UCSD-AML1 (cell line): ENCODE measurements at regions not wholly inside any gene's neighbourhood (a gene's known extent, or its start where the extent isn't known, plus 50 kb on each side); places are given as distances from the start of the nearest gene placed in this dataset.

Experiments used
- DNase-seq: peaks from one replicate; lab custom pipeline; 2025; ENCODE audit not compliant: unreplicated experiment; lab: John Stamatoyannopoulos, UW

- no peak for DNase-seq
Measured at GRCh38 chr13:84405286-84405685, 523.0 kb upstream of the SLITRK1 start.

- no peak for DNase-seq
Measured at GRCh38 chr13:84400706-84401105, 518.4 kb upstream of the SLITRK1 start.

- DNase-seq, result no peak
Measured at GRCh38 chr13:84399320-84400085, 517.2 kb upstream of the SLITRK1 start.

- no peak for DNase-seq
Measured at GRCh38 chr13:84393981-84394625, 511.8 kb upstream of the SLITRK1 start.

- DNase-seq, result no peak
Measured at GRCh38 chr13:84380866-84381265, 498.6 kb upstream of the SLITRK1 start.

GRCh38 chr13:84377106-84377505 is 494.8 kb upstream of the SLITRK1 start:
- DNase-seq, result no peak

- no peak for DNase-seq
Measured at GRCh38 chr13:84366506-84366905, 484.2 kb upstream of the SLITRK1 start.

- no peak for DNase-seq
Measured at GRCh38 chr13:84362777-84363176, 480.5 kb upstream of the SLITRK1 start.

GRCh38 chr13:84360822-84361221 is 478.5 kb upstream of the SLITRK1 start:
- no peak for DNase-seq

GRCh38 chr13:84358601-84359000 is 476.3 kb upstream of the SLITRK1 start:
- DNase-seq, result no peak

- no peak for DNase-seq
Measured at GRCh38 chr13:84352946-84353345, 470.7 kb upstream of the SLITRK1 start.

- DNase-seq, result no peak
Measured at GRCh38 chr13:84339456-84339855, 457.2 kb upstream of the SLITRK1 start.

GRCh38 chr13:84332346-84332745 is 450.1 kb upstream of the SLITRK1 start:
- no peak for DNase-seq

- no peak for DNase-seq
Measured at GRCh38 chr13:84315527-84315926, 433.3 kb upstream of the SLITRK1 start.

- DNase-seq, result no peak
Measured at GRCh38 chr13:84303035-84303434, 420.8 kb upstream of the SLITRK1 start.

- DNase-seq, result no peak
Measured at GRCh38 chr13:84297251-84297650, 415.0 kb upstream of the SLITRK1 start.

GRCh38 chr13:84296401-84296800 is 414.1 kb upstream of the SLITRK1 start:
- DNase-seq, result no peak

GRCh38 chr13:84294576-84294975 is 412.3 kb upstream of the SLITRK1 start:
- DNase-seq, result no peak

GRCh38 chr13:84290386-84290785 is 408.1 kb upstream of the SLITRK1 start:
- no peak for DNase-seq

GRCh38 chr13:84279166-84279565 is 396.9 kb upstream of the SLITRK1 start:
- DNase-seq, result no peak

GRCh38 chr13:84272877-84273562 is 390.7 kb upstream of the SLITRK1 start:
- DNase-seq, result no peak

- DNase-seq, result no peak
Measured at GRCh38 chr13:84265257-84265764, 383.0 kb upstream of the SLITRK1 start.
